SH-SY5Y (cell line): ENCODE measurements at regions not wholly inside any gene's neighbourhood (a gene's known extent, or its start where the extent isn't known, plus 50 kb on each side); places are given as distances from the start of the nearest gene placed in this dataset.

Experiments
- GATA2 ChIP-seq: IDR thresholded peaks from 2 replicates; pipeline ENCODE4 v1.6.1; 2011; ENCODE audit warnings: mild to moderate bottlenecking, low read depth, low read length
- GATA3 ChIP-seq: IDR thresholded peaks from 2 replicates; pipeline ENCODE4 v1.6.1; 2011; ENCODE audit warnings: low read depth, mild to moderate bottlenecking, low read length, moderate library complexity

DNA sequence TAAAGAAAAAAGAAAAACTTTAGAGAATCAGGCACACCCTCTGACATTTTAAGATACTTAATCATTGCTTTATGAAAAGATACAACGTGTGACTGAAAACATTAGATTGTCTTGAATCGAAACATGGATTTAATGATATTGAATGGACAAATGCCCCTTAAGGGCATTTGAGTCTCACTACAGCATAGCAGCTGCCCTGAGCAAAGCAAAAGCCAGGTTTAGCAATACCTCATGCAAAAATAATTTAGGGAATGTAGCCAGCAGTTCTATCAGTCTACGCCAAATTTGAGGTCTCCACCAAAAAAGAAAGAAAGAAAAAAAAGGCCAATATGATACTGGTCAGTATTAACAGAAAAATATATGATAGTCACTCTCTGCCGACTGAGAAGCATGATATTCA is 56.6 kb upstream of the LMNB1 start:
- TF ChIP-seq GATA2 (no peak), GATA3 (no peak)
